Stimulated activated CD4-positive, alpha-beta T cell treated with anti-CD3 and anti-CD28 coated beads, Interleukin-2, amount 100 ng/mL, for 24 hours (primary cell): ENCODE measurements at regions not wholly inside any gene's neighbourhood (a gene's known extent, or its start where the extent isn't known, plus 50 kb on each side); places are given as distances from the start of the nearest gene placed in this dataset.
"Not testable (repeated sequence)": the region's sequence is repeated elsewhere in the genome, so short reads cannot be mapped to it uniquely, and the experiment has no call there.

Experiments
- DNase-seq, 2 donors: peaks; one replicate each; pipeline ENCODE4 v3.0.0-alpha.2; 2020

DNA sequence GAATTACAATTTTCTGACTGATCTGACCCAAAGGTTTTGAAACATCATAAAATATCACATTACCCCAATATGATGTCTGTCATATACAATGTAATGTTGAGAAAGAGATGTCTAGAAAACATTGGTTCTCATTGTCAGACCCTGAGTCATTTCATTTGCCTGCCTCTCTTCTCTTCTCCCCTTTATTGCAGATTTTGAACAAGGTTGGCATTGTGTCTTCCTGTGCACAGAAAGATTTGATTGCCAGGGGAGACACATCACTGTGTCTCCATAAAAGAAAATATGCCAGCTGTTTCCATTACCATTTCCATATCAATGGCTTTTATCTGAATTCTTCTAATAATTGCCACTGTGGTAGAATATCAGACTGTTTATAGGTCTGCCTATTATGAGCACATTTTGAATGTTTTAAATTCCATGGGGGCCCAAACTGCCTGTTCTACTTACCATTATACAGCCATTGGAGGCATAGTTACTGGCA is 65.6 kb downstream of the IFI44 start:
- DNase-seq, result no peak

DNA sequence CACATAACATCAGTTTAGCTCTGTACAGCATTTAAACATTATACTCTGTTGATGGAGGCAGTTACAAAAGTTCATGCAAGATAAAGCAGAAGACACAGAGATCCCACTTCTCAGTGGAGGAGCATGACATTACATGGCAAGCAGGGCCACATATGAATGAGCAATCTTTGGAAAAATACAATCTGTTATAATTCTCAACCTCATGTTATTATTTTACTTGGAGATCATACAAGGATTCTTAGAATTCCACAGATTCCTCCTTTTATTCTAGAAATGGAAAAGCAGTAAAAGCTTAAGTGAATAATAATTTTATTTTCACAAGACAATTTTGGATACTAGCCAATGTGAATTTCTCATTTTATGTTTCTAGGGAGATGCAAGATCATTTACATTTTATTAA is 66.6 kb downstream of the IFI44 start:
- no peak for DNase-seq

- DNase-seq, result no peak
These were observed 68.9 kb downstream of the IFI44 start for GRCh38 chr1:78718566-78718965.

DNA sequence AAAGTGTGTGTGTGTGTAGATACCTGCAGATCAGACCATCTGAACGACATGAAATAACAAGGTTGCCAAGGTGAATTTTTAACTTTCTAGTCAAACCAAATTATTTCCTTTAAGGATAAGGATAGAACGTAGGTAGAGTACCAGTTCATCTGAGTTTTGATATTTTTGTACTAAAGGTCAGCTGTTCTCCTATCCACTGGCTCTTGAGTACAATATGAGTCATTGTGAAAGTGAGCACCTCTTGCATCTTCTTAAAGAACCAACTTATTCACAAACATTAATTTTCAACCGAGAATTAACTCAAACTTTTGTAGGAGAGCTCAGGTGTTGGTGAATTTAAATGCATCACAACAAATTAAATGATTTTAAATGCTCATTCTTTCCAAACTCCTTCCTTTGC is 71.5 kb downstream of the IFI44 start:
- DNase-seq, result no peak

DNA sequence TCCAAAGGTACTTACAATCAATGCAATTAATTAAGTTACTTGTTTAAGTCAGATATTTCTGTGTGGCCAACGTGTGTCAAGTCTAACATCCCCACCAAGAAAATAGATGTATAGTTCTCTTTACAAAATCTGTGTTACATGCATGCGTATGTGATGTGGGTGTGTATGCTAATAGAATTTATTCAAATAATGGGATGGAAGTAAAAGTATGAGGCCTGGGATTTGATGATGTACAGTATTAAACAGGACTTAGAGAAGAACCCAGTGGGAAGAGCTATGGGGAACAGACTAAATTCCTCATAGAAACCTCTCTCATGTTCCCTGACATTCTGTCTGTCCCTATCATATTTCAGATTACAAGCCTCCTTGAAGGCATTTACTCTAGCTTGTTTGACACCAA is 72.5 kb downstream of the IFI44 start:
- DNase-seq, result no peak

DNA sequence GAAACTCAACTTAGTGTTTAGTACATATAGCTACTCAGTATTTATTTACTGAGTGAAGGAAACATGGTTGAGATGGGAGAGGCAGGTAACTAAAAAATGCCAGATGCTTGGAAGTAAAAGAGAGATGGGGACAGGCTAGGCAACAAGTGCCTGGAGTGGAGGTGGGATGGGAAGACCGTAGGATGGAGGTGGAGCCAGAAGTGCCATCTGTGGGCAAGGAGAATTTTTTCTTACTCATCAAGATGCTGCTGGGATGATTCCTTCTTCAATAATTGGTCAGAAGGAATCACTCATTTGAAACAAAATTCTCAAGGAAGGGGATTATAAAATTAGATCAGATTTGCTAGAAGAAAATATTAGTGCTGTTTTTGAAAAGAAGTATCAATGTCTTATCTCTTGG is 72.9 kb downstream of the IFI44 start:
- no peak for DNase-seq

DNA sequence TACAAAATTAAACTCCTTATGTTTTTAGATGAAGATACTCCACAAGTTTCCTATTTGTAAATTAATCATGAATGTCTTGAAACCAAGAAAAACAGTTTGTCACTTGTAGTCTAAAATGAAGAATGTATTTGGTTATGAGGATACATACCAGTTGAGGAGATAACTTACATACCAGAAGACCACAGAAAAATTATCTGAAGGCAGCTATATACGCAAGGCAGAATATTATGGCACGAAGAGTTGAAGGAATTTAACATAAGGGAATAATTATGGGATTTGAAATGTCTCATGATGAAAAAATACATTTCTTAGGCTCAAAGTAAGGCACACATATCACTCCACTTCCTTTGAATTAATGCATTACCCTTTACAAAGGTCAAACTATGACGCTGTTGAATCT is 73.3 kb downstream of the IFI44 start:
- DNase-seq, result no peak

GRCh38 chr1:78726686-78727085 is 77.1 kb downstream of the IFI44 start:
- DNase-seq, result no peak

- no peak for DNase-seq
These were observed 78.7 kb downstream of the IFI44 start for GRCh38 chr1:78728359-78728758.

DNA sequence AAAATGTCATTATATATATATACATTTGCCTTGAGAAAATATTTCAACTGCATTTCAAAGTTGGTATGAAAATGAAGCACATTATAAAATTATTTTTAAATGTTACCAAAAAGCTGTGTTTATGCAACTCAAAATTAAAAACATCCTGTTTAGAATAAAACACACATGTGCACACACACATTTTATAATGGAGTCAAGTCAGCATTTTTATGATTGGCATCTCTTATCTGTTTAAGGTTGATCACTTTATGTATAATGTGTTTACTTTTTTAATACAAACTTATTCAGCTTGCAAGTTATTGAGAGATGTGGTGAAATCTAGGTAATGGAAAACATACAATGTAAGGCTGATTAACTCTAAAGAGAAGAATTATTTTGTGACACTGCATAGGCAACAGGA is 80.4 kb downstream of the IFI44 start:
- DNase-seq, result no peak

DNA sequence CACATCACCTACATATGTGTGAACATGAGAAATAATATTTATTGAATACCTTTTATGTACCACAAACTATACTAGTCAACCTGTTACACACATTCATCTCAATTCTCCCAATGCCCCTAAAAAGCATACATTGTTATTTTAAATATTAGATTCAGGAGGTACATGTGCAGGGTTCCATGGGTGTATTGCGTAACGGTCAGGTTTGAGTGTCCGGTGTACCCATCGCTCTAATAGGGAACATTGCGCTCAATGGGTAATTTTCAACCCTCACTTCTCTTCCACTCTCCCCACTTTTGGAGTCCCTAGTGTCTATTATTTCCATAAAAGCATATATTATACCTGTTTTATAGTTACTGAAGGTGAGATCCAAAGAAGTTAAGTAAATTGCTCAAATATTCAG is 82.0 kb downstream of the IFI44 start:
- DNase-seq, result no peak

- no peak for DNase-seq
These were observed 87.6 kb downstream of the IFI44 start for GRCh38 chr1:78737241-78737640.

DNA sequence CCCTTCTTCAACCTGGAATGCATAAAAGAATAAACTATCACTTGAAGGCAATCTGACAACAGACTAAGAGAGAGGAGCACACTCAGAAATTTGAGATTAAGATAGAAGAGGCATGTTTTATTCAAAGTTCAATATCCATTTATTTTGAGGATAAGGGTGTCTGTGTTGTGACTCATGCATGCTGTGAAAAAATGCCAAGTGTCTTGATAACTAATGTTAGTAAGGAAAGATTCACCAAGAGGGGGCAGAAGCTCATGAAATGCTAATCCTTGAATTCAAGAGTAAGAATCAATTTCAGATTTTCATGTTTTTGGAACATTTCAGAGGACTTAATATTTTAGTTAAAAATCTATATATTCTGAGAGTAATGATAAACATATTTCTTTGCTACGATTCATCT is 94.0 kb downstream of the IFI44 start:
- DNase-seq, result no peak

- no peak for DNase-seq
These were observed 95.5 kb downstream of the IFI44 start for GRCh38 chr1:78745111-78745510.

GRCh38 chr1:78753679-78754078 is 104.0 kb downstream of the IFI44 start:
- not testable (repeated sequence) for DNase-seq

GRCh38 chr1:78755986-78756385 is 106.4 kb downstream of the IFI44 start:
- DNase-seq, result no peak

DNA sequence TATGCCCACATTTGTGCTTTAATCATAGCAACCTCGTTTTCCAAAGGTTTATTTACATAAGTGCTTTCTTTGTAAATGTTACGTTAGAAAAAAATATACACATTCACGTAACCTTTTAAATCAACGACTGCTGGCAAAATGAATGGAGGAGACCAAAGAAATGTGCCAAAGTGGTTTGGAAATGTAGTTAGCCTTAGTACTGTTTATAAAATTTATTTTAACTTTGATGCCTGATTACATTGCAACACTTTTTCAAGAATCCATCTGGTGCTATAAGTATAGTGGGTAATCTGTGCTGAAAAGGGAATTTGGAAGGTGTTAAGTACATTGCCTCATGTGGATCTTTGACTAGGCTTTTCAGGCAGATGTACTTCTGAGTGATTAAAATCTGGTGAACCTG is 108.9 kb downstream of the IFI44 start:
- no peak for DNase-seq

DNA sequence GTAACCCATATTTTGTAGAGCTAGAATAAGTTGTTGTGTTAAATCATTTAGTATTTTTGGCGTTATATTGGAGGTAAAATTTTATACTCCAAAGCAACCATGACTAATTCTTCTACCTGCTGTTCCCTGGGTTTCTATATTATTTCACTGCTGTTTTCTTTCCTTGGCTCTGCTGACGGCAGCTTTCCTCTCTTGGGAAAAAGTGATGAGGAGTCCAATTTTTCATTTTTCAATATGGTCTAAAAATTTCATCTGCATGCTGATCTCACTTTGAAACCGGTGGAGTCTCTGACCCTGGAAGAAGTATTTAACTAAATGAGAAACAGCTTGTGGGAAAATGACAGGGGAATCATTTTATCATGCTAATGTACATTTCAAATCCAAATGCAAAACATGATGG is 110.2 kb downstream of the IFI44 start:
- DNase-seq, result no peak

GRCh38 chr1:78760858-78761257 is 111.2 kb downstream of the IFI44 start:
- no peak for DNase-seq

DNA sequence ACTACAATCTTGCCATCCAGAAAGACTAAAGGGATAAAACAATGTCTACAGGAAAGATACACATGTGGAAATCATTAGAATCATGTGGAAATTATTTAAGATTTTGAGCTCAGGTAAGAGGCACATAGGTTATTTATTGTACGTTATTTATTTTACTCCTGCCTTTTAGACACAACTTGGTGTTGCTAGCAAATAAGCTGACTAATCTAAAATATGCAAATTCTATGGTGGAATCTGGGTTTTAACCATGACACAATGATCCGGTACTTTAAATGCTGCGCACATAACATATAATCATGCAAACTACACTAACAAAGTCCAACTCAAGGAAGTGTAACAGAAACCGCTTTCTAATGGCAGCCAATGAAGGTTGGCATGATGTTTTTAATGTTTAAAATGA is 112.5 kb downstream of the IFI44 start:
- DNase-seq, result no peak

DNA sequence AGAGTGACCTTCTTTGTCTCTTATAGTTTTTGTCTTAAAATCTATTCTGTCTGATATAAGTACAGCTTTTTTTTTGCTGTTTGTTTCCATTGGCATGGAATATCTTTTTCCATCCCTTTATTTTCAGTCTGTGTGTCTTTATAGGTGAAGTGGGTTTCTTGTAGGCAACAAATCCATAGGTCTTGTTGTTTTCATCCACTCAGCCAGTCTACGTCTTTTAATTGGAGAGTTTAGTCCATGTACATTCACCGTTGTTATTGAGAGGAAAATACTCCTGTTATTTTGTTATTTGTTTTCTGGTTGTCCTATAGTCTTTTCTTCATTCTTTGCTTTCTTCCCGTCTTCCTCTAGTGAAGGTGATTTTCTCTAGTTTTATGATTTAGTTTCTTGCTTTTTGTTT is 115.9 kb downstream of the IFI44 start:
- DNase-seq, result no peak

GRCh38 chr1:78779831-78780230 is 130.2 kb downstream of the IFI44 start:
- no peak for DNase-seq

- DNase-seq, result no peak
These were observed 137.9 kb downstream of the IFI44 start for GRCh38 chr1:78787544-78787943.

GRCh38 chr1:78790174-78790573 is 140.5 kb downstream of the IFI44 start:
- DNase-seq, result no peak

DNA sequence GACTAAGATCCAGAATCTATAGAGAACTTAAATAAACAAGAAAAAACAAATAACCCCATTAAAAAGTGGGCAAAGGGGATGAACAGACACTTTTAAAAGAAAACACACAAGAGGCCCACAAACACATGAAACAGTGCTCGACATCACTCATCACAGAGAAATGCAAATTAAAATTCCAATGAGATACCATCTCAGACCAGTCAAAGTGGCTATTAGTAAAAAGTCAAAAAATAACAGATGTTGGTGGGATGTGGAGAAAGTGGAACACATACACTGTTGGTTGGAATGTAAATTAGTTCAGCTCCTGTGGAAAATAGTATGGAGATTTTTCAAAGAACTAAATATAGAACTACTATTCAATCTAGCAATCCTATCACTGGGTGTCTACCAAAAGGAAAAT is 143.1 kb downstream of the IFI44 start:
- DNase-seq, result no peak

DNA sequence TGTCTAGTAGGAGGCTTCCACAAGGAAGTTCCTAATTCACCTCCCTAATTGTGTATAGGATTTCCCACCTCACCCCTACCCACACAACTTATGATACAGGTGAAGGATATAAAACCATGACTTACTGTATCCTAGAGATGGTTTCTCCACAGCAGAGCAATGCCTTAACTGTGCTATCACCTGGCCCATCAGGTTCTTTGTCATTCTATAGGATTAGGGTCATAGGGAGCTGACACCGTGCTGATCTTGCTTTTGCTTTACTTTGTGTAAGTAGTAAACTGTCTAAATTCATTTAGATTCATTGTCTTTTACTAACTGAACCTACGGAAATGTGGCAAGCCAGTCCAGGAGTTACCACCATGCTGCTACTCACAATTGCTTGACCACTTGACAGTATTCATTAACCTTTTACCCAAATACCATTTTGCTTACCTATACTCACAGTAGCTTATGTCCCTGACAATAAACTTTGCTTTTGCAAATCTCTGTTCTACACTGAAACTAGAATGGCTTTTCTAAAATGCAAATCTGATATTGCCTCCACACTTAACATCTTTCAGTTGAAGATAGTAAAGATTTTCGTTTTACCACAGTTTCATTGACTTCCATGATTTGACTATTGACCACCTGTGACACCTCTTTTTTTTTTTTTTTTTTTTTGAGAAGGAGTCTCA is 147.6 kb downstream of the IFI44 start:
- no peak for DNase-seq
